H1 (cell line): ENCODE measurements at regions not wholly inside any gene's neighbourhood (a gene's known extent, or its start where the extent isn't known, plus 50 kb on each side); places are given as distances from the start of the nearest gene placed in this dataset.

ENCODE experiments used
- RAD21 ChIP-seq, 2 experiments: IDR thresholded peaks in 1 of 2; conservative IDR thresholded peaks in 1 of 2; 2 replicates each; pipeline ENCODE4 v1.6.1; 2011; ENCODE audit warnings: low read depth in 2 of 2, low read length in 2 of 2, improper control_type of control experiment in 1 of 2, inconsistent platforms in 1 of 2, mild to moderate bottlenecking in 1 of 2, moderate library complexity in 1 of 2
- RNF2 ChIP-seq: fragments of 200-900, 300-1000 bp; sonication (generic); IDR thresholded peaks from 2 replicates; pipeline ENCODE4 v1.7.1; 2016; ENCODE audit warnings: borderline replicate concordance, low read depth, mild to moderate bottlenecking, antibody characterized with exemption, low read length; ENCODE audit not compliant: poor library complexity, severe bottlenecking; ENCODE audit errors: missing control alignments
- TCF12 ChIP-seq: IDR thresholded peaks from 2 replicates; pipeline ENCODE4 v1.6.1; 2011; ENCODE audit warnings: low read depth, mild to moderate bottlenecking, low read length
- TEAD4 ChIP-seq: IDR thresholded peaks from 2 replicates; pipeline ENCODE4 v1.6.1; 2012; ENCODE audit warnings: low read depth, low read length, inconsistent platforms, mixed read lengths
- TF ChIP-seq, protein P1 (sequence below), 3 experiments: IDR thresholded peaks; 1 replicate in 2 of 3; 2 replicates in 1 of 3; pipeline versions ENCODE4 v1.5.1 to v1.6.1; 2011; ENCODE audit warnings: low read length in 3 of 3, mild to moderate bottlenecking in 3 of 3, inconsistent platforms in 2 of 3, low read depth in 1 of 3, moderate library complexity in 1 of 3; ENCODE audit not compliant: insufficient read depth in 1 of 3; ENCODE audit errors: control extremely low read depth in 1 of 3
- TF ChIP-seq, protein P2 (sequence below): IDR thresholded peaks from 2 replicates; pipeline ENCODE4 v1.6.1; 2012; ENCODE audit warnings: inconsistent platforms

DNA sequence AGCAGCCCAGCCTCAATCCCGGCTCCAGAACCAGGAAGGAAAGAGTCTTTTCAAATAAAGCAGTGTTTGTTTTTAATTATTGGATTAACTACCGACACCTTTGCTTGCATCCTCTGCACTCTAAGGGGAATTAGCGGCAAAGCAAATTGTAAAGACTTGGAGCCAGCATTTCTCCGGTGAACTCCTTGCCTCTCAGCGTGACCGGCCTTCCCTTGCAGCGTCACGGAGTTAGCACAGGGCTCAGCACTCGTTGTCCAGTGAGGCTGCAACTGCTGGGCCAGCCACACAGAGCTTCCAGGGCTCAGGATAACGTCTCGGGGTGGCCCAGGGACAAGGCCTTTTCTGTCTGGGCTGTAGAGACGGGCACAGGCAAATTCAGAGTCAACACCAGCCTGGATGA lies 180.6 kb downstream of the OLFM1 start:
- no peak for TF ChIP-seq TEAD4
- TF ChIP-seq, protein P1, sequence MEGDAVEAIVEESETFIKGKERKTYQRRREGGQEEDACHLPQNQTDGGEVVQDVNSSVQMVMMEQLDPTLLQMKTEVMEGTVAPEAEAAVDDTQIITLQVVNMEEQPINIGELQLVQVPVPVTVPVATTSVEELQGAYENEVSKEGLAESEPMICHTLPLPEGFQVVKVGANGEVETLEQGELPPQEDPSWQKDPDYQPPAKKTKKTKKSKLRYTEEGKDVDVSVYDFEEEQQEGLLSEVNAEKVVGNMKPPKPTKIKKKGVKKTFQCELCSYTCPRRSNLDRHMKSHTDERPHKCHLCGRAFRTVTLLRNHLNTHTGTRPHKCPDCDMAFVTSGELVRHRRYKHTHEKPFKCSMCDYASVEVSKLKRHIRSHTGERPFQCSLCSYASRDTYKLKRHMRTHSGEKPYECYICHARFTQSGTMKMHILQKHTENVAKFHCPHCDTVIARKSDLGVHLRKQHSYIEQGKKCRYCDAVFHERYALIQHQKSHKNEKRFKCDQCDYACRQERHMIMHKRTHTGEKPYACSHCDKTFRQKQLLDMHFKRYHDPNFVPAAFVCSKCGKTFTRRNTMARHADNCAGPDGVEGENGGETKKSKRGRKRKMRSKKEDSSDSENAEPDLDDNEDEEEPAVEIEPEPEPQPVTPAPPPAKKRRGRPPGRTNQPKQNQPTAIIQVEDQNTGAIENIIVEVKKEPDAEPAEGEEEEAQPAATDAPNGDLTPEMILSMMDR (IDR thresholded peaks at IDR 0.05; ENCODE audit: control extremely low read depth in 1 of 3, insufficient read depth in 1 of 3, low read depth in 1 of 3, low read length in 3 of 3), result no peak
- TF ChIP-seq TCF12, result no peak
- no peak for TF ChIP-seq RAD21 (IDR thresholded peaks at IDR 0.05 in 1 of 2, conservative IDR thresholded peaks at IDR 0.05 in 1 of 2; ENCODE audit: low read depth in 2 of 2, low read length in 2 of 2)
- TF ChIP-seq, protein P2, sequence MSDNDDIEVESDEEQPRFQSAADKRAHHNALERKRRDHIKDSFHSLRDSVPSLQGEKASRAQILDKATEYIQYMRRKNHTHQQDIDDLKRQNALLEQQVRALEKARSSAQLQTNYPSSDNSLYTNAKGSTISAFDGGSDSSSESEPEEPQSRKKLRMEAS, result no peak
- TF ChIP-seq RNF2, result no peak
